Fibroblast of lung (primary cell): ENCODE measurements at regions not wholly inside any gene's neighbourhood (a gene's known extent, or its start where the extent isn't known, plus 50 kb on each side); places are given as distances from the start of the nearest gene placed in this dataset.

Experiments used
- DNase-seq, 2 donors: peaks; one replicate each; pipeline versions ENCODE4 v3.0.0 to v3.0.0-alpha.2; 2010; ENCODE audit warnings: low read depth in 2 of 2
- H2AFZ ChIP-seq: 2 replicates; pipeline ENCODE4 v1.5.1; 2012; ENCODE audit warnings: low read length, control low read depth, inconsistent platforms
- H3K27ac ChIP-seq: 2 replicates; pipeline ENCODE4 v1.5.1; 2011; ENCODE audit warnings: low read length, control low read depth; ENCODE audit not compliant: insufficient read depth
- H3K27me3 ChIP-seq: 2 replicates; pipeline ENCODE4 v1.5.1; 2011; ENCODE audit warnings: mild to moderate bottlenecking, low read length; ENCODE audit not compliant: control insufficient read depth, insufficient read depth
- H3K36me3 ChIP-seq: 2 replicates; pipeline ENCODE4 v1.5.1; 2011; ENCODE audit warnings: low read length; ENCODE audit not compliant: control insufficient read depth, insufficient read depth
- H3K4me1 ChIP-seq: 2 replicates; pipeline ENCODE4 v1.5.1; 2011; ENCODE audit warnings: low read length; ENCODE audit not compliant: control insufficient read depth, insufficient read depth; ENCODE audit errors: extremely low read depth
- H3K4me2 ChIP-seq: 2 replicates; pipeline ENCODE4 v1.5.1; 2011; ENCODE audit warnings: low read length, control low read depth; ENCODE audit not compliant: insufficient read depth; ENCODE audit errors: extremely low read depth
- H3K4me3 ChIP-seq, 4 experiments: fragments of 200-600 bp in 1 of 4; sonication (generic) in 1 of 4; replicated peaks in 1 of 4; 2 replicates each; pipeline ENCODE4 v1.5.1; 2011 to 2016; ENCODE audit warnings: low read length in 4 of 4, low read depth in 3 of 4, mild to moderate bottlenecking in 3 of 4, control low read depth in 2 of 4, inconsistent platforms in 1 of 4, mixed read lengths in 1 of 4; ENCODE audit not compliant: insufficient read depth in 1 of 4; ENCODE audit errors: control extremely low read depth in 1 of 4
- H3K79me2 ChIP-seq: 2 replicates; pipeline ENCODE4 v1.5.1; 2012; ENCODE audit warnings: mild to moderate bottlenecking, low read length, inconsistent platforms; ENCODE audit not compliant: control insufficient read depth, insufficient read depth
- H3K9ac ChIP-seq: 2 replicates; pipeline ENCODE4 v1.5.1; 2011; ENCODE audit warnings: mild to moderate bottlenecking, low read length, control low read depth; ENCODE audit not compliant: insufficient read depth
- H3K9me3 ChIP-seq: 2 replicates; pipeline ENCODE4 v1.5.1; 2012; ENCODE audit warnings: low read depth, low read length; ENCODE audit not compliant: control insufficient read depth, insufficient read depth
- H4K20me1 ChIP-seq: 2 replicates; pipeline ENCODE4 v1.5.1; 2011; ENCODE audit warnings: low read length; ENCODE audit not compliant: control insufficient read depth, insufficient read depth; ENCODE audit errors: extremely low read depth
- EZH2 ChIP-seq: IDR thresholded peaks from 2 replicates; pipeline ENCODE4 v1.5.1; 2012; ENCODE audit warnings: low read length, control low read depth, mild to moderate bottlenecking; ENCODE audit errors: missing control alignments
- TF ChIP-seq, protein P1 (sequence below), 2 donors: IDR thresholded peaks in 1 of 2; conservative IDR thresholded peaks in 1 of 2; 1 replicate in 1 of 2; 2 replicates in 1 of 2; pipeline ENCODE4 v1.5.1; 2011 to 2012; ENCODE audit warnings: low read length in 2 of 2, control low read depth in 1 of 2, inconsistent platforms in 1 of 2, low read depth in 1 of 2, mild to moderate bottlenecking in 1 of 2

DNA sequence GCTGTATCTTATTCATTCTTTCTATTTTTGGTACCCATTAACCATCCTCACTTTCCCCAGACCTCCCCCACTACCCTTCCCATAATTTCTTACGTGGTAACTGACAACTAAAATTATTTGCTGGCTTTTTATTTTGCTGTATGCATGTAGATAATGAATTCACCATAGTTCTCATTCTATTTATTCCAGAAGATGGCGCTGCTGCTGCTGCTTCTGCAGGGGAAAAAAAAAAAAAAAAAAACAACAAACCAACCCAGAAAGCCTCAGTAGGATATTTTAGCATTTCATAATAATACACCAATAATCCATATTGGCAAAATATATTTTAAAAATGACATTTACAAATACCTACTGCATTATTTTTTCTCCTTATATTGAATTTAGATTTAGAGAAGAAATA lies 416.6 kb upstream of the MAGEB18 start:
- H3K4me3 ChIP-seq, result no peak overlapping the region
- H3K79me2 ChIP-seq, result no peaks in the 10 kb centered on the region
- no peaks in the 10 kb centered on the region for H3K36me3 ChIP-seq
- no peak overlapping the region for H3K9ac ChIP-seq
- DNase-seq, result peak in 1 of 2 donors; percentile 30
- H3K9me3 ChIP-seq, result no peaks in the 10 kb centered on the region
- no peak overlapping the region for H2AFZ ChIP-seq
- H4K20me1 ChIP-seq, result no peaks in the 10 kb centered on the region
- H3K27ac ChIP-seq, result no peak overlapping the region
- H3K4me1 ChIP-seq, result no peaks in the 10 kb centered on the region
- TF ChIP-seq EZH2, result no peak
- TF ChIP-seq, protein P1, sequence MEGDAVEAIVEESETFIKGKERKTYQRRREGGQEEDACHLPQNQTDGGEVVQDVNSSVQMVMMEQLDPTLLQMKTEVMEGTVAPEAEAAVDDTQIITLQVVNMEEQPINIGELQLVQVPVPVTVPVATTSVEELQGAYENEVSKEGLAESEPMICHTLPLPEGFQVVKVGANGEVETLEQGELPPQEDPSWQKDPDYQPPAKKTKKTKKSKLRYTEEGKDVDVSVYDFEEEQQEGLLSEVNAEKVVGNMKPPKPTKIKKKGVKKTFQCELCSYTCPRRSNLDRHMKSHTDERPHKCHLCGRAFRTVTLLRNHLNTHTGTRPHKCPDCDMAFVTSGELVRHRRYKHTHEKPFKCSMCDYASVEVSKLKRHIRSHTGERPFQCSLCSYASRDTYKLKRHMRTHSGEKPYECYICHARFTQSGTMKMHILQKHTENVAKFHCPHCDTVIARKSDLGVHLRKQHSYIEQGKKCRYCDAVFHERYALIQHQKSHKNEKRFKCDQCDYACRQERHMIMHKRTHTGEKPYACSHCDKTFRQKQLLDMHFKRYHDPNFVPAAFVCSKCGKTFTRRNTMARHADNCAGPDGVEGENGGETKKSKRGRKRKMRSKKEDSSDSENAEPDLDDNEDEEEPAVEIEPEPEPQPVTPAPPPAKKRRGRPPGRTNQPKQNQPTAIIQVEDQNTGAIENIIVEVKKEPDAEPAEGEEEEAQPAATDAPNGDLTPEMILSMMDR (conservative IDR thresholded peaks at IDR 0.05 in 1 of 2, IDR thresholded peaks at IDR 0.05 in 1 of 2; ENCODE audit: low read depth in 1 of 2, low read length in 2 of 2), result peak in 1 of 2 donors; percentile 39
- H3K4me2 ChIP-seq, result no peak overlapping the region
- H3K27me3 ChIP-seq, result no peaks in the 10 kb centered on the region

DNA sequence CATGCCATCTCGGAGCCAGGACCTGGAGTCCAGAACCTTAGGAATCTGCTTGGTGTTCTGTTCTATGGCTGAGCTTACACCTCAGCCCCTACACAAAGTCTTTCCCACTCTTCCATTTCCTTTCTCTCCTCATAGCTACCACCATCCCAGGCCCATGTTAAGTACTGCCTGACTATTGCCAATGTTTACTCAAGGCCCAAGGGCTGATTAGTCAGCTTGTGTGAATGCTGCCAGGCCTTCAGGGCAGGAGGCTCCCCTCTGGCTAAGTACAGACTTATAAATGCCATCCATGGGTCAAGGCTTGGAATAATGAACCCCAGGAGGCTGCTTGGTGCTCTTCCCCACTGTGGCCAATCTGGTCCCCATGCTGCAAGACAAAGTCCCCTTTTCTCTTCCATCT lies 411.6 kb upstream of the MAGEB18 start:
- Histone ChIP-seq H3K4me2 (no peak overlapping the region), H3K27me3 (no peaks in the 10 kb centered on the region), H4K20me1 (no peaks in the 10 kb centered on the region), H2AFZ (no peak overlapping the region), H3K36me3 (no peaks in the 10 kb centered on the region), H3K9ac (no peak overlapping the region), H3K27ac (no peak overlapping the region), H3K4me3 (no peak overlapping the region), H3K9me3 (no peaks in the 10 kb centered on the region), H3K79me2 (no peaks in the 10 kb centered on the region), H3K4me1 (no peaks in the 10 kb centered on the region)
- TF ChIP-seq, protein P1 (conservative IDR thresholded peaks at IDR 0.05 in 1 of 2, IDR thresholded peaks at IDR 0.05 in 1 of 2; ENCODE audit: low read depth in 1 of 2, low read length in 2 of 2), result no peak
- TF ChIP-seq EZH2, result no peak
- peak; percentile 0 to 22 for DNase-seq

DNA sequence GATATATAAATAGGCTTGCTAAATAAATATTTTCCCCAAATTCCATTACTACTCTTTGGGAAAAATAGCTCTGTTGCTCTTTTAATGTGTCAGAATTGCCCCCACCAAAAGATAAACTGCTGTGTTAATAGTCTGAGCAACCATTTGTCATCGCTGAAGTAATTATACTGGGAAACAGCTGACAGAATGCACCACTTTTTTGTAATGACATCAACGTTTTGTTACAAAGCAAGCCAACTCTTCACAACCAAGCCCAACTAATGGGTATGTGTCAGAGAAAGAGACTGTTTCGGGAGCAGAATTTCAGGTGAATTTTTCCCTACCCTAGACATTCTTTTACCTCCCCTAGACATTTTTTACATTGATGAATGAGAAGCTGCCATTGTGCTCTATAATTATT lies 405.0 kb upstream of the MAGEB18 start:
- no peak for TF ChIP-seq EZH2
- TF ChIP-seq, protein P1 (conservative IDR thresholded peaks at IDR 0.05 in 1 of 2, IDR thresholded peaks at IDR 0.05 in 1 of 2; ENCODE audit: low read depth in 1 of 2, low read length in 2 of 2), result no peak
- Histone ChIP-seq H3K27ac (no peak overlapping the region), H2AFZ (no peak overlapping the region), H3K79me2 (no peaks in the 10 kb centered on the region), H3K9ac (no peak overlapping the region), H4K20me1 (no peaks in the 10 kb centered on the region), H3K27me3 (no peaks in the 10 kb centered on the region), H3K36me3 (no peaks in the 10 kb centered on the region), H3K4me1 (no peaks in the 10 kb centered on the region), H3K4me3 (no peak overlapping the region), H3K4me2 (no peak overlapping the region), H3K9me3 (no peaks in the 10 kb centered on the region)
- no peak for DNase-seq
